IMR-90 (cell line): ENCODE measurements at regions not wholly inside any gene's neighbourhood (a gene's known extent, or its start where the extent isn't known, plus 50 kb on each side); places are given as distances from the start of the nearest gene placed in this dataset.

Source experiments
- ATAC-seq: fragments of 200-7000 bp; cut with Tn5 transposase; 2 replicates; pipeline ENCODE4 v1.9.1; 2020; ENCODE audit warnings: low read depth, mild to moderate bottlenecking, moderate library complexity
- BruUV-seq: library from RNA; stranded (reverse); fragments of 400-500 nt; replicated peaks from 2 replicates; lab custom pipeline; 2021; lab: Mats Ljungman, UMichigan
- CTCF ChIA-PET: fragments of 300-600 bp; formaldehyde crosslinking; extraction: SDS; loops from one replicate; lab custom pipeline; 2021; ENCODE audit warnings: antibody characterized with exemption; lab: Yijun Ruan, JAX
- POLR2A ChIA-PET: fragments of 300-600 bp; sonication (Branson Sonifier 250); formaldehyde crosslinking; loops from one replicate; lab custom pipeline; 2022; ENCODE audit warnings: antibody characterized with exemption; ENCODE audit not compliant: unreplicated experiment; lab: Charles Lee
- DNase-seq: peaks from one replicate; pipeline ENCODE4 v3.0.0; 2013
- H2AFZ ChIP-seq: replicated peaks from 2 replicates; pipeline ENCODE3; 2013; ENCODE audit warnings: low read length, mild to moderate bottlenecking; ENCODE audit not compliant: poor library complexity
- H2AK5ac ChIP-seq: 2 replicates; pipeline ENCODE4 v1.6.1; 2013; ENCODE audit warnings: low read depth, low read length, inconsistent platforms
- H2AK9ac ChIP-seq: replicated peaks from 2 replicates; pipeline ENCODE3; 2013; ENCODE audit warnings: mild to moderate bottlenecking, low read depth, low read length, moderate library complexity; ENCODE audit not compliant: poor library complexity
- H2BK120ac ChIP-seq: 2 replicates; pipeline ENCODE4 v1.6.1; 2013; ENCODE audit warnings: low read depth, low read length, inconsistent platforms
- H2BK15ac ChIP-seq: 3 replicates; pipeline ENCODE4 v1.6.1; 2013; ENCODE audit warnings: low read depth, low read length, inconsistent platforms
- H2BK20ac ChIP-seq: 2 replicates; pipeline ENCODE4 v1.6.1; 2013; ENCODE audit warnings: low read depth, mild to moderate bottlenecking, inconsistent platforms, low read length, moderate library complexity
- H2BK5ac ChIP-seq: 2 replicates; pipeline ENCODE4 v1.6.1; 2013; ENCODE audit warnings: mild to moderate bottlenecking, low read depth, low read length, inconsistent platforms; ENCODE audit not compliant: poor library complexity, severe bottlenecking
- H3K14ac ChIP-seq: replicated peaks from 2 replicates; pipeline ENCODE4 v1.6.1; 2013; ENCODE audit warnings: low read depth, low read length, inconsistent platforms
- H3K18ac ChIP-seq: 2 replicates; pipeline ENCODE4 v1.6.1; 2013; ENCODE audit warnings: low read depth, low read length, control low read depth
- H3K23ac ChIP-seq: 2 replicates; pipeline ENCODE4 v1.6.1; 2013; ENCODE audit warnings: low read depth, low read length, inconsistent platforms
- H3K27ac ChIP-seq: 2 replicates; pipeline ENCODE4 v1.5.1; 2013; ENCODE audit warnings: mild to moderate bottlenecking, control low read depth, low read length; ENCODE audit not compliant: insufficient read depth
- H3K27me3 ChIP-seq: 2 replicates; pipeline ENCODE4 v1.6.1; 2013; ENCODE audit warnings: low read length; ENCODE audit not compliant: control insufficient read depth, insufficient read depth
- H3K36me3 ChIP-seq: 2 replicates; pipeline ENCODE4 v1.6.1; 2013; ENCODE audit warnings: low read length, mixed read lengths; ENCODE audit not compliant: control insufficient read depth, insufficient read depth
- H3K4ac ChIP-seq: 2 replicates; pipeline ENCODE4 v1.6.1; 2013; ENCODE audit warnings: low read depth, low read length, inconsistent platforms
- H3K4me1 ChIP-seq: 2 replicates; pipeline ENCODE4 v1.6.1; 2013; ENCODE audit warnings: low read length, mixed read lengths; ENCODE audit not compliant: control insufficient read depth, insufficient read depth
- H3K4me2 ChIP-seq: 2 replicates; pipeline ENCODE4 v1.6.1; 2013; ENCODE audit warnings: low read depth, mild to moderate bottlenecking, control low read depth, low read length, moderate library complexity
- H3K4me3 ChIP-seq: 2 replicates; pipeline ENCODE4 v1.5.1; 2013; ENCODE audit warnings: low read depth, mild to moderate bottlenecking, control low read depth, low read length, moderate library complexity; ENCODE audit not compliant: insufficient read depth
- H3K56ac ChIP-seq: 2 replicates; pipeline ENCODE4 v1.6.1; 2013; ENCODE audit warnings: low read length, inconsistent platforms; ENCODE audit not compliant: insufficient read depth; ENCODE audit errors: extremely low read depth
- H3K79me1 ChIP-seq, 2 experiments: 2 replicates each; pipeline ENCODE4 v1.6.1; 2013; ENCODE audit warnings: low read length in 2 of 2, inconsistent platforms in 1 of 2, low read depth in 1 of 2
- H3K9ac ChIP-seq: 2 replicates; pipeline ENCODE4 v1.6.1; 2013; ENCODE audit warnings: low read depth, low read length, control low read depth
- H3K9me1 ChIP-seq: 2 replicates; pipeline ENCODE4 v1.6.1; 2013; ENCODE audit warnings: low read length, inconsistent platforms; ENCODE audit not compliant: insufficient read depth
- H3K9me3 ChIP-seq: 2 replicates; pipeline ENCODE4 v1.6.1; 2013; ENCODE audit warnings: low read length; ENCODE audit not compliant: control insufficient read depth, insufficient read depth
- H4K20me1 ChIP-seq: 2 replicates; pipeline ENCODE4 v1.6.1; 2013; ENCODE audit warnings: low read length, inconsistent platforms; ENCODE audit not compliant: insufficient read depth
- H4K5ac ChIP-seq: 2 replicates; pipeline ENCODE4 v1.6.1; 2013; ENCODE audit warnings: mild to moderate bottlenecking, low read depth, low read length, control low read depth
- H4K8ac ChIP-seq, 2 experiments: 2 replicates each; pipeline ENCODE4 v1.6.1; 2013; ENCODE audit warnings: low read depth in 2 of 2, low read length in 2 of 2, control low read depth in 1 of 2, inconsistent platforms in 1 of 2
- H4K91ac ChIP-seq: 2 replicates; pipeline ENCODE4 v1.6.1; 2013; ENCODE audit warnings: low read depth, low read length, inconsistent platforms; ENCODE audit not compliant: insufficient read depth
- CHD1 ChIP-seq: IDR thresholded peaks from 2 replicates; pipeline ENCODE4 v1.6.1; 2012; ENCODE audit warnings: low read depth, low read length, improper control_type of control experiment
- FOS ChIP-seq: fragments of 150-350 bp; IDR thresholded peaks from 2 replicates; pipeline ENCODE4 v1.6.1; 2016; ENCODE audit warnings: low read depth, low read length
- MAFK ChIP-seq: IDR thresholded peaks from 2 replicates; pipeline ENCODE4 v1.6.1; 2012; ENCODE audit warnings: low read depth, low read length, improper control_type of control experiment
- MAZ ChIP-seq: IDR thresholded peaks from 2 replicates; pipeline ENCODE4 v1.6.1; 2012; ENCODE audit warnings: low read depth, mild to moderate bottlenecking, low read length, improper control_type of control experiment, moderate library complexity, borderline replicate concordance
- NFE2L2 ChIP-seq: fragments of 150-350 bp; IDR thresholded peaks from 2 replicates; pipeline ENCODE4 v1.6.1; 2016; ENCODE audit warnings: low read depth, mild to moderate bottlenecking, low read length
- POLR2A ChIP-seq: IDR thresholded peaks from 2 replicates; pipeline ENCODE4 v1.6.1; 2012; ENCODE audit warnings: mild to moderate bottlenecking, low read depth, low read length
- RFX5 ChIP-seq: IDR thresholded peaks from 2 replicates; pipeline ENCODE4 v1.8.0; 2012; ENCODE audit warnings: low read depth, mild to moderate bottlenecking, low read length, moderate library complexity
- SMC3 ChIP-seq: fragments of 150-350 bp; IDR thresholded peaks from 2 replicates; pipeline ENCODE4 v1.6.1; 2016; ENCODE audit warnings: low read depth, mild to moderate bottlenecking, antibody characterized with exemption, low read length, moderate library complexity
- WGBS, 2 experiments: methylation state at CpG; one replicate each; pipeline versions ENCODE4 v1.1.5 to v1.1.7; 2013; ENCODE audit warnings: missing lambda C conversion rate in 2 of 2; ENCODE audit not compliant: insufficient read length in 1 of 2; ENCODE audit errors: extremely low coverage in 2 of 2; 5-methylcytosine and 5-hydroxymethylcytosine counted together
- dilution Hi-C: fragments of 300-500 bp; cut with HindIII; formaldehyde crosslinking; loops from one replicate; pipeline ENCODE4 v1.14.3; 2018; ENCODE audit warnings: low sequenced_read_pairs; ENCODE audit not compliant: unreplicated experiment
- in situ Hi-C: fragments of 300-500 bp; cut with MboI; formaldehyde crosslinking; loops from 3 replicates; pipeline ENCODE4 v1.14.3; 2019; ENCODE audit warnings: low sequenced_read_pairs, inconsistent platforms, mixed read lengths
- intact Hi-C: fragments of 100-400 bp; cut with micrococcal nuclease; formaldehyde crosslinking; loops from 2 replicates; pipeline ENCODE4 v1.10.0; 2022
- TF ChIP-seq, protein P1 (sequence below): fragments of 150-350 bp; IDR thresholded peaks from 2 replicates; pipeline ENCODE4 v1.6.1; 2016; ENCODE audit warnings: low read depth, mild to moderate bottlenecking, low read length, moderate library complexity, borderline replicate concordance
- TF ChIP-seq, protein P2 (sequence below): conservative IDR thresholded peaks from 2 replicates; pipeline ENCODE4 v1.5.1; 2012; ENCODE audit warnings: mild to moderate bottlenecking, low read depth, low read length, improper control_type of control experiment

DNA sequence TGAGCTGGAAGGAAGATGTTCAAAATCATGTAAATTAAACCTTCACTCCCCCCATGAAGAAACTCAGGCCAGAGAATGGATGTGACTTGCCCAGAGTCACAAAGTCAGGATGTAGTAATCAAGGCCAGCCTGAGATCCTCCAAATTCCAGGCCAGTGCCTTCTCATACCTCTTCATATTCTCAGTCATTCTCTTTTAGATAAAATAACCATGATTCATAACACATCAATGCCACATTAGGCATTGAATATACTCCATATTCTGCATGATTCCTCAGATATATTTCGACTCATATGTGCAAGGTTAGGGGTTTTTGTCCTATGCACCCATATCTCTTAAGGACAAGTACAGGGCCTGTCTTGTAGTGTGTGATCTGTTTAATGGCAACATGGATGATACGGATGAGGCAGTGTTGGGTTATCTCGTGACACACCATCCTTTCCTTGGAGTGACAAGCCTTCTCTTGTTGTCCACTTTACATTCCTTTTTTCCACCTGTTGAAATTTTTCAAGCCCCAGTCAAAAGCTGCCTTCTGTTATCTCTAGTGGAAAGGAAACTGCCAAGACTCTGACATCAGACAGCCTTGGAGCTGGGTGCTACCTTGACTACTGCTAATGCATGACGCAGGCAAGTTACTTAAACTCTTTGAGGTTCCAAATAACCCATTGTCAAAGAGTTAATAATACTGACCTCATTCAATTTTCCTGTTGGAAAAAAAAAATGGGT, 227.5 kb upstream of the NR4A3 start:
- Histone ChIP-seq H3K14ac (no peak overlapping the region), H2AK5ac (no peak overlapping the region), H2BK20ac (no peak overlapping the region), H2AK9ac (no peak overlapping the region), H3K9me3 (no peaks in the 10 kb centered on the region), H4K91ac (no peak overlapping the region), H3K36me3 (no peaks in the 10 kb centered on the region), H2BK120ac (no peak overlapping the region), H3K4ac (no peak overlapping the region), H2BK5ac (no peak overlapping the region), H3K27me3 (peaks cover 5% of the 10 kb centered on the region), H3K4me3 (no peak overlapping the region), H3K23ac (no peak overlapping the region), H3K9ac (no peak overlapping the region), H3K27ac (no peak overlapping the region), H4K5ac (no peak overlapping the region), H2BK15ac (no peak overlapping the region), H4K20me1 (no peaks in the 10 kb centered on the region), H3K18ac (no peak overlapping the region), H3K9me1 (no peaks in the 10 kb centered on the region), H2AFZ (no peak overlapping the region), H3K79me1 (no peaks in the 10 kb centered on the region), H3K4me1 (no peaks in the 10 kb centered on the region), H3K56ac (no peak overlapping the region), H3K4me2 (no peak overlapping the region), H4K8ac (no peak overlapping the region)
- TF ChIP-seq NFE2L2 (no peak), POLR2A (no peak), FOS (no peak), SMC3 (no peak), RFX5 (no peak), MAZ (no peak), CHD1 (no peak), MAFK (no peak)
- TF ChIP-seq, protein P1, sequence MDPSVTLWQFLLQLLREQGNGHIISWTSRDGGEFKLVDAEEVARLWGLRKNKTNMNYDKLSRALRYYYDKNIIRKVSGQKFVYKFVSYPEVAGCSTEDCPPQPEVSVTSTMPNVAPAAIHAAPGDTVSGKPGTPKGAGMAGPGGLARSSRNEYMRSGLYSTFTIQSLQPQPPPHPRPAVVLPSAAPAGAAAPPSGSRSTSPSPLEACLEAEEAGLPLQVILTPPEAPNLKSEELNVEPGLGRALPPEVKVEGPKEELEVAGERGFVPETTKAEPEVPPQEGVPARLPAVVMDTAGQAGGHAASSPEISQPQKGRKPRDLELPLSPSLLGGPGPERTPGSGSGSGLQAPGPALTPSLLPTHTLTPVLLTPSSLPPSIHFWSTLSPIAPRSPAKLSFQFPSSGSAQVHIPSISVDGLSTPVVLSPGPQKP: no peak
- TF ChIP-seq, protein P2, sequence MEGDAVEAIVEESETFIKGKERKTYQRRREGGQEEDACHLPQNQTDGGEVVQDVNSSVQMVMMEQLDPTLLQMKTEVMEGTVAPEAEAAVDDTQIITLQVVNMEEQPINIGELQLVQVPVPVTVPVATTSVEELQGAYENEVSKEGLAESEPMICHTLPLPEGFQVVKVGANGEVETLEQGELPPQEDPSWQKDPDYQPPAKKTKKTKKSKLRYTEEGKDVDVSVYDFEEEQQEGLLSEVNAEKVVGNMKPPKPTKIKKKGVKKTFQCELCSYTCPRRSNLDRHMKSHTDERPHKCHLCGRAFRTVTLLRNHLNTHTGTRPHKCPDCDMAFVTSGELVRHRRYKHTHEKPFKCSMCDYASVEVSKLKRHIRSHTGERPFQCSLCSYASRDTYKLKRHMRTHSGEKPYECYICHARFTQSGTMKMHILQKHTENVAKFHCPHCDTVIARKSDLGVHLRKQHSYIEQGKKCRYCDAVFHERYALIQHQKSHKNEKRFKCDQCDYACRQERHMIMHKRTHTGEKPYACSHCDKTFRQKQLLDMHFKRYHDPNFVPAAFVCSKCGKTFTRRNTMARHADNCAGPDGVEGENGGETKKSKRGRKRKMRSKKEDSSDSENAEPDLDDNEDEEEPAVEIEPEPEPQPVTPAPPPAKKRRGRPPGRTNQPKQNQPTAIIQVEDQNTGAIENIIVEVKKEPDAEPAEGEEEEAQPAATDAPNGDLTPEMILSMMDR: no peak
- no TSS peak for BruUV-seq
- POLR2A ChIA-PET: no interaction called here
- CTCF ChIA-PET: interaction anchor here (0.7 kb wide), 1 partner anchor 16 kb away, joined by 3 read pairs; no protein-coding TSS in a partner anchor
- no CpG with 5 or more reads among the region's 4 CpGs for WGBS, 2 experiments
- DNase-seq (no peak), ATAC-seq (no peak)
- intact Hi-C loops (no loop called here), in situ Hi-C loops (no loop called here), dilution Hi-C loops (no loop called here)
